HEK293T (cell line): ENCODE measurements at regions not wholly inside any gene's neighbourhood (a gene's known extent, or its start where the extent isn't known, plus 50 kb on each side); places are given as distances from the start of the nearest gene placed in this dataset.

Experiments used
- ELF4 ChIP-seq: fragments of 450-650 bp; IDR thresholded peaks from 2 replicates; pipeline ENCODE4 v1.6.1; 2017; ENCODE audit warnings: antibody characterized with exemption
- FOXM1 ChIP-seq: fragments of 450-650 bp; IDR thresholded peaks from 2 replicates; pipeline ENCODE4 v1.6.1; 2017; ENCODE audit warnings: mild to moderate bottlenecking, borderline replicate concordance
- L3MBTL2 ChIP-seq: fragments of 450-650 bp; conservative IDR thresholded peaks from 2 replicates; pipeline ENCODE4 v1.6.1; 2016; ENCODE audit warnings: mild to moderate bottlenecking
- LEF1 ChIP-seq: fragments of 450-650 bp; IDR thresholded peaks from 2 replicates; pipeline ENCODE4 v1.6.1; 2017; ENCODE audit warnings: mild to moderate bottlenecking, borderline replicate concordance
- PKNOX1 ChIP-seq: fragments of 450-650 bp; IDR thresholded peaks from 2 replicates; pipeline ENCODE4 v1.6.1; 2016
- SP1 ChIP-seq: fragments of 450-650 bp; IDR thresholded peaks from 2 replicates; pipeline ENCODE4 v1.6.1; 2017
- SUZ12 ChIP-seq: fragments of 450-650 bp; IDR thresholded peaks from 2 replicates; pipeline ENCODE4 v1.6.1; 2016; ENCODE audit warnings: mild to moderate bottlenecking
- TARDBP ChIP-seq: fragments of 450-650 bp; IDR thresholded peaks from 2 replicates; pipeline ENCODE4 v1.6.1; 2016
- ZNF384 ChIP-seq: fragments of 450-650 bp; IDR thresholded peaks from 2 replicates; pipeline ENCODE4 v1.6.1; 2016

DNA sequence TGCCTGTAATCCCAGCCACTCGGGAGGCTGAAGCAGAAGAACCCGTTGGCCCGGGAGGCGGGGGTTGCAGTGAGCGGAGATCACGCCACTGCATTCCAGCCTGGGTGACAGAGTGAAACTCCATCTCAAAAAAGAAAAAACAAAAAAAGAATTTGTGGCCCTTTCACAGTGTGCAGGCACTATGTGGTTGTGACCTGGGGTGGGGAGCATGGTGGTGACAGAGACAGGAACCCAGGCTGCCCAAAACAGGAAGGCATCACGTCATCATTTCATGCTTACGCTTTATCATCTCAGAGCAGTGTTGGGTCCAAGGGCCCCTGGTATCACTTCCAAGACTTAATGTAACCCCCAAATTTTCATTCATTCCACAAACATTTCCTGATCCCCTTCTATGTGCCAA is 175.7 kb upstream of the GSC start:
- TF ChIP-seq SP1 (no peak), L3MBTL2 (no peak), ELF4 (no peak), FOXM1 (no peak), LEF1 (no peak), SUZ12 (no peak), ZNF384 (no peak), PKNOX1 (no peak), TARDBP (no peak)
